ENCODE measurements at regions not wholly inside any gene's neighbourhood (a gene's known extent, or its start where the extent isn't known, plus 50 kb on each side); places are given as distances from the start of the nearest gene placed in this dataset.
"Not testable (repeated sequence)": the region's sequence is repeated elsewhere in the genome, so short reads cannot be mapped to it uniquely, and the experiment has no call there.

GRCh38 chr6:155801046-155801445 lies 345.4 kb upstream of the NOX3 start:
- TF ChIP-seq POLR2A (IDR thresholded peaks at IDR 0.05) (no peak), CTCF (IDR thresholded peaks at IDR 0.05) (no peak)
- Histone ChIP-seq H3K4me3 (no peak overlapping the region), H3K4me1 (replicated peaks in 1 of 2) (no peaks in the 10 kb centered on the region), H3K27ac (no peak overlapping the region), H3K36me3 (replicated peaks in 1 of 2) (no peaks in the 10 kb centered on the region), H3K9me3 (replicated peaks in 1 of 3) (no peaks in the 10 kb centered on the region), H3K27me3 (no peaks in the 10 kb centered on the region)
- no peak for DNase-seq
- WGBS, 4 donors, result 80 to 93% (median 88%) methylated on average over 1 of the region's 1 CpG
- intact Hi-C loops (cut with DNase I), result no loop called here

GRCh38 chr6:155798876-155799275 lies 343.2 kb upstream of the NOX3 start:
- H3K4me1 ChIP-seq (replicated peaks in 1 of 2); H3K36me3 ChIP-seq (replicated peaks in 1 of 2); intact Hi-C loops (cut with DNase I); H3K27ac ChIP-seq; H3K27me3 ChIP-seq; H3K4me3 ChIP-seq; H3K9me3 ChIP-seq (replicated peaks in 1 of 3); DNase-seq: not testable (repeated sequence)
- WGBS, 4 donors, result 77 to 98% (median 84%) methylated on average over 3 of the region's 3 CpGs

- no peak for DNase-seq
- Histone ChIP-seq H3K36me3 (replicated peaks in 1 of 2) (no peaks in the 10 kb centered on the region), H3K4me3 (no peak overlapping the region), H3K4me1 (replicated peaks in 1 of 2) (no peaks in the 10 kb centered on the region), H3K27me3 (no peaks in the 10 kb centered on the region), H3K9me3 (replicated peaks in 1 of 3) (no peaks in the 10 kb centered on the region), H3K27ac (no peak overlapping the region)
- intact Hi-C loops (cut with DNase I), result no loop called here
- whole genome bisulfite sequencing, 4 donors, result 73 to 78% (median 76%) methylated on average over 8 of the region's 8 CpGs
- TF ChIP-seq CTCF (IDR thresholded peaks at IDR 0.05) (no peak), POLR2A (IDR thresholded peaks at IDR 0.05) (no peak)
Measured at GRCh38 chr6:155795173-155795796, 339.6 kb upstream of the NOX3 start.

GRCh38 chr6:155791891-155792290 lies 336.3 kb upstream of the NOX3 start:
- intact Hi-C loops (cut with DNase I), result no loop called here
- Histone ChIP-seq H3K36me3 (replicated peaks in 1 of 2) (no peaks in the 10 kb centered on the region), H3K4me1 (replicated peaks in 1 of 2) (no peaks in the 10 kb centered on the region), H3K27ac (no peak overlapping the region), H3K4me3 (no peak overlapping the region), H3K27me3 (no peaks in the 10 kb centered on the region), H3K9me3 (replicated peaks in 1 of 3) (no peaks in the 10 kb centered on the region)
- WGBS, 4 donors, result 72 to 80% (median 75%) methylated on average over 4 of the region's 4 CpGs
- DNase-seq, result no peak
- TF ChIP-seq CTCF (IDR thresholded peaks at IDR 0.05) (no peak), POLR2A (IDR thresholded peaks at IDR 0.05) (no peak)

GRCh38 chr6:155791186-155791585 lies 335.5 kb upstream of the NOX3 start:
- H3K4me3 ChIP-seq, result no peak overlapping the region
- no peaks in the 10 kb centered on the region for H3K27me3 ChIP-seq
- intact Hi-C loops (cut with DNase I), result no loop called here
- WGBS, 4 donors, result 80 to 92% (median 83%) methylated on average over 7 of the region's 7 CpGs
- H3K36me3 ChIP-seq (replicated peaks in 1 of 2), result no peaks in the 10 kb centered on the region
- H3K9me3 ChIP-seq (replicated peaks in 1 of 3), result no peaks in the 10 kb centered on the region
- no peaks in the 10 kb centered on the region for H3K4me1 ChIP-seq (replicated peaks in 1 of 2)
- TF ChIP-seq POLR2A (IDR thresholded peaks at IDR 0.05), result no peak
- no peak overlapping the region for H3K27ac ChIP-seq
- DNase-seq, result no peak
